ENCODE measurements at regions not wholly inside any gene's neighbourhood (a gene's known extent, or its start where the extent isn't known, plus 50 kb on each side); places are given as distances from the start of the nearest gene placed in this dataset.

DNA sequence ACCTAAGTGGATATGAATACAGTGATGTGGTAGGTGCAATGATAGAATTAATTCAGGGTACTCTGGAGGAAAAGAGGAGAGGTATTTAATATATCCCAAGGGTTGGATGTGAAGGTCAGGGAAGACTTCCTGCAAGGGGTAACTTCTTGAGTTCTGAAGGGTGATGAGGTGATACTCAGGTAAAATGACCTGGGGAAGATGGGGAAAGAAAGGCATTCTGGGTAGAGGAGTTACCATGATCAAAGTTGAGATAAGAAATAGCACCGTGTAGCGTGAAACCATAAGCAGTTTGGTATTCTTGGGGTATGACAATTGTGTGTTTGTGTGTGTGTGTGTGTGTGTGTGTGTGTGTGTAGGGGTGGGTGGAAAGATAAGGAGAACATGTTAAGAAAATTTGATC lies 270.4 kb upstream of the LCORL start:
- TF ChIP-seq EP300 (IDR thresholded peaks at IDR 0.05), result no peak
- TF ChIP-seq POLR2A (IDR thresholded peaks at IDR 0.05), result no peak
- TF ChIP-seq, protein P1, sequence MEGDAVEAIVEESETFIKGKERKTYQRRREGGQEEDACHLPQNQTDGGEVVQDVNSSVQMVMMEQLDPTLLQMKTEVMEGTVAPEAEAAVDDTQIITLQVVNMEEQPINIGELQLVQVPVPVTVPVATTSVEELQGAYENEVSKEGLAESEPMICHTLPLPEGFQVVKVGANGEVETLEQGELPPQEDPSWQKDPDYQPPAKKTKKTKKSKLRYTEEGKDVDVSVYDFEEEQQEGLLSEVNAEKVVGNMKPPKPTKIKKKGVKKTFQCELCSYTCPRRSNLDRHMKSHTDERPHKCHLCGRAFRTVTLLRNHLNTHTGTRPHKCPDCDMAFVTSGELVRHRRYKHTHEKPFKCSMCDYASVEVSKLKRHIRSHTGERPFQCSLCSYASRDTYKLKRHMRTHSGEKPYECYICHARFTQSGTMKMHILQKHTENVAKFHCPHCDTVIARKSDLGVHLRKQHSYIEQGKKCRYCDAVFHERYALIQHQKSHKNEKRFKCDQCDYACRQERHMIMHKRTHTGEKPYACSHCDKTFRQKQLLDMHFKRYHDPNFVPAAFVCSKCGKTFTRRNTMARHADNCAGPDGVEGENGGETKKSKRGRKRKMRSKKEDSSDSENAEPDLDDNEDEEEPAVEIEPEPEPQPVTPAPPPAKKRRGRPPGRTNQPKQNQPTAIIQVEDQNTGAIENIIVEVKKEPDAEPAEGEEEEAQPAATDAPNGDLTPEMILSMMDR (IDR thresholded peaks at IDR 0.05), result no peak
- no peak for TF ChIP-seq POLR2AphosphoS5 (IDR thresholded peaks at IDR 0.05)
- DNase-seq, result no peak
- Histone ChIP-seq H3K27me3 (no peaks in the 10 kb centered on the region), H3K9me3 (no peaks in the 10 kb centered on the region), H3K4me1 (no peaks in the 10 kb centered on the region), H3K27ac (no peak overlapping the region), H3K4me3 (no peak overlapping the region), H3K36me3 (no peaks in the 10 kb centered on the region)
- WGBS, 5 donors, result 80 to 91% (median 89%) methylated on average over 2 of the region's 2 CpGs
- intact Hi-C loops (cut with DNase I; ENCODE audit: low total_unique reads), result no loop called here

DNA sequence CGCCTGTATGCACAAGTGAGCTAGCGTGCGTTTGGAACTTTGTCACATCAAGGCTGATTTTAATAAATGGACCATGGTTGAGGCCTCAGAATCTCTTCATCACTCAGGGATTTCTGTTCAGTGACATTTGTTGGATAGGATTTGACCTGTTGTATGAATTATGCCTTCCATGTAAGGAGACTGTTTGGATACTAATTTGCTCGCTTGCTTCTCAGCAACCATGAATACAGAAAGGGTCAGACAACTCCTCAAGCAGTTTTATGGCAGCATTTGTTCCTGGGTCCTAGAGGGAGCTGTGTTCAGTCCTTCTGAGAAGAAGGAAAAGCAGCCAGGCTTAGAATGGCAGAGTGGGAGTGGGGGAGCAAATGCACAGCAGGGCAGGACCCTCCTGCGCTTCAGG lies 269.7 kb upstream of the LCORL start:
- TF ChIP-seq POLR2A (IDR thresholded peaks at IDR 0.05) (no peak), EP300 (IDR thresholded peaks at IDR 0.05) (no peak), POLR2AphosphoS5 (IDR thresholded peaks at IDR 0.05) (no peak)
- TF ChIP-seq, protein P1 (IDR thresholded peaks at IDR 0.05), result no peak
- intact Hi-C loops (cut with DNase I; ENCODE audit: low total_unique reads), result no loop called here
- peak in 1 of 2 donors; percentile 20 for DNase-seq
- Histone ChIP-seq H3K4me3 (no peak overlapping the region), H3K36me3 (no peaks in the 10 kb centered on the region), H3K9me3 (no peaks in the 10 kb centered on the region), H3K27ac (no peak overlapping the region), H3K27me3 (no peaks in the 10 kb centered on the region), H3K4me1 (no peaks in the 10 kb centered on the region)
- 56 to 81% (median 77%) methylated on average over 5 of the region's 5 CpGs for WGBS, 5 donors

GRCh38 chr4:18285357-18285756 lies 263.8 kb upstream of the LCORL start:
- DNase-seq, result no peak
- Histone ChIP-seq H3K36me3 (no peaks in the 10 kb centered on the region), H3K27me3 (no peaks in the 10 kb centered on the region), H3K4me1 (no peaks in the 10 kb centered on the region), H3K4me3 (no peak overlapping the region), H3K27ac (no peak overlapping the region), H3K9me3 (peaks cover 0 to 6% (median 0%) of the 10 kb centered on the region in 4 donors)
- 74 to 83% (median 77%) methylated on average over 4 of the region's 4 CpGs for whole genome bisulfite sequencing, 5 donors
- TF ChIP-seq POLR2A (IDR thresholded peaks at IDR 0.05) (no peak), POLR2AphosphoS5 (IDR thresholded peaks at IDR 0.05) (no peak), EP300 (IDR thresholded peaks at IDR 0.05) (no peak)
- TF ChIP-seq, protein P1 (IDR thresholded peaks at IDR 0.05), result no peak
- intact Hi-C loops (cut with DNase I; ENCODE audit: low total_unique reads), result loop anchor here (5.0 kb wide), 1 partner anchor 182 kb away; no protein-coding TSS in a partner anchor

- H3K27ac ChIP-seq, result no peak overlapping the region
- no peak for DNase-seq
These were observed 256.7 kb upstream of the LCORL start for GRCh38 chr4:18278244-18278643.

More at GRCh38 chr4:18278244-18278643, 256.7 kb upstream of the LCORL start:
- TF ChIP-seq POLR2A (IDR thresholded peaks at IDR 0.05), result no peak
- TF ChIP-seq POLR2AphosphoS5 (IDR thresholded peaks at IDR 0.05), result no peak
- TF ChIP-seq EP300 (IDR thresholded peaks at IDR 0.05), result no peak
- TF ChIP-seq, protein P1 (IDR thresholded peaks at IDR 0.05), result no peak
- Histone ChIP-seq H3K4me3 (no peak overlapping the region), H3K36me3 (no peaks in the 10 kb centered on the region), H3K4me1 (no peaks in the 10 kb centered on the region), H3K27me3 (no peaks in the 10 kb centered on the region), H3K9me3 (peaks cover 0 to 12% (median 5%) of the 10 kb centered on the region in 4 donors)
- WGBS, 5 donors, result 79 to 92% (median 91%) methylated on average over 4 of the region's 4 CpGs
- intact Hi-C loops (cut with DNase I; ENCODE audit: low total_unique reads), result no loop called here
